ENCODE measurements at regions not wholly inside any gene's neighbourhood (a gene's known extent, or its start where the extent isn't known, plus 50 kb on each side); places are given as distances from the start of the nearest gene placed in this dataset.
"Not testable (repeated sequence)": the region's sequence is repeated elsewhere in the genome, so short reads cannot be mapped to it uniquely, and the experiment has no call there.

DNA sequence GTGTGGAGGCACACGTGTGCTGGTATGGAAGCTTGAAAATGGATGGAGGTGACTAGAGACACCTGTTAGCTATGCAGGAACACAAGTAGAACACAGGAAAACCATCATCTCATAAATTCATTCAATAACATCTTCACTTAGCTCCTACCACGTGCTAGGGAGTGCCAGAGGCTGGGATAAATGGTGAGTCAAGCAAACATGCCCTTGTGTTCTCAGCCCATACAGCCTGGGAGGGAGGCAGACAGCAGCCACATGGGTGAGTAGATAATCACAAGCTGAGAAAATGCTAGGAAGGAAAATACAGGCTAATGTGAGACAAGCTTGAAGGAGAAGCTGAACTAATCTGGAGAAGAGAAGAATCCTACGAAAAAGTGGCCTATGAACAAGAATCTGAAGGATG, 468.0 kb upstream of the ZMIZ1 start:
- TF ChIP-seq, protein P1, sequence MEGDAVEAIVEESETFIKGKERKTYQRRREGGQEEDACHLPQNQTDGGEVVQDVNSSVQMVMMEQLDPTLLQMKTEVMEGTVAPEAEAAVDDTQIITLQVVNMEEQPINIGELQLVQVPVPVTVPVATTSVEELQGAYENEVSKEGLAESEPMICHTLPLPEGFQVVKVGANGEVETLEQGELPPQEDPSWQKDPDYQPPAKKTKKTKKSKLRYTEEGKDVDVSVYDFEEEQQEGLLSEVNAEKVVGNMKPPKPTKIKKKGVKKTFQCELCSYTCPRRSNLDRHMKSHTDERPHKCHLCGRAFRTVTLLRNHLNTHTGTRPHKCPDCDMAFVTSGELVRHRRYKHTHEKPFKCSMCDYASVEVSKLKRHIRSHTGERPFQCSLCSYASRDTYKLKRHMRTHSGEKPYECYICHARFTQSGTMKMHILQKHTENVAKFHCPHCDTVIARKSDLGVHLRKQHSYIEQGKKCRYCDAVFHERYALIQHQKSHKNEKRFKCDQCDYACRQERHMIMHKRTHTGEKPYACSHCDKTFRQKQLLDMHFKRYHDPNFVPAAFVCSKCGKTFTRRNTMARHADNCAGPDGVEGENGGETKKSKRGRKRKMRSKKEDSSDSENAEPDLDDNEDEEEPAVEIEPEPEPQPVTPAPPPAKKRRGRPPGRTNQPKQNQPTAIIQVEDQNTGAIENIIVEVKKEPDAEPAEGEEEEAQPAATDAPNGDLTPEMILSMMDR (IDR thresholded peaks at IDR 0.05; ENCODE audit: low read depth, low read length) = no peak

DNA sequence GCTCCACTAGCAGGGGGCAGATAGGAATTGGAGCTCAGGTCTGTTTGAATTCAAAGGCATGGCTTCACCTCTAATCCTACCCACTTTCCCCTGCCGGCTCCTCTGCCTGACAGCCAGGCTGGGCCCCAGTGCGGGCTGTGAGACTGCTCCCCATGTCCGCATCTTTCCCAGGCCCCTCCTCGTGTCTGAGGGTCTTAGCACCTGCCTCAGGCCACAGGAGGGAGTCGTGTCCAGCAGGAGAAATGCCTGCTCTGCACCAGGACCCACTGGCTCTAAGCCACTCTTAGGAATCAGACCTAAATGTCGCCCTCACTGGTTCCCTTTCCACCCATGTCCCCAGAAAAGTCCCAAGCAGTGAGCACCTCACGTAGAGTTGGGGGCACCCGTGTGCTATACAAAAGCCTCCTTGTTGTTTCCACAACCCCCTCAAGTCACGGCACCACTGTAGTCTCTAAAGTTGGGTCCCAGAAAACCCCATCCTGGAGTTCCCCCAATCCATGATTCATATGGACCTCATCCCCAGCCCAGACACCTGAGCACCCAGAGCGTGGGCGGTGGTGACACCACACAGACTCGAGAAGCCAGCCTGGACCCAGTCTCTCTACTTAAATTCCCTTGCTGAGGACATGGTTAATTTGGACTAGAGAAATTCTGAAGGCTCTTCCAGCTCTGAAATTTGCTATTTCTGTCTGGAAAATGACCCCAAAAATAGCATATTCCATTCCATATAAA, 466.4 kb upstream of the ZMIZ1 start:
- TF ChIP-seq, protein P1 (IDR thresholded peaks at IDR 0.05; ENCODE audit: low read depth, low read length) = no peak
- no peak overlapping the region for H3K4me3 ChIP-seq (ENCODE audit: low read depth, low read length)

More for the DNA sequence above, 468.0 kb upstream of the ZMIZ1 start:
- H3K4me3 ChIP-seq (ENCODE audit: low read depth, low read length) = no peak overlapping the region

DNA sequence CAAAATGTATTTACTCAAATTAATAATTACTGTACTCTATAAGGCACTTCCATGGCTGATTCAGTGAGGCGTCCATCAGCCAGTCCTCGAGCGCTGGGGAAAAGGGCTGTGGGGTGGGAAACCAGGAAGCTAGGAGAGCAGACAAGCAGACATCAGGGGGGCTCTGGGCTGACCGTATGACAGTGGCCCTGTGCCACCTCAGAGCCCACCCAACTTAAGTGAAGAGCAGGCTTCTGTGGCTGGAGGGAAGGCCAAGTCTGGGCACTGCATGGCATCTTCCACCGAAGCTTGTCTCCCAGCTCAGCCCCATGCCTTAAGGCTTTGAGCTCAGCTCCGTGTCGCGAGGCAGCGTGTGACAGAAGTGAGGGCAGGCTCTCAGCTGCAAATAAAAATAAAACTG, 464.5 kb upstream of the ZMIZ1 start:
- no peak overlapping the region for H3K4me3 ChIP-seq (ENCODE audit: low read depth, low read length)
- TF ChIP-seq, protein P1 (IDR thresholded peaks at IDR 0.05; ENCODE audit: low read depth, low read length) = no peak

DNA sequence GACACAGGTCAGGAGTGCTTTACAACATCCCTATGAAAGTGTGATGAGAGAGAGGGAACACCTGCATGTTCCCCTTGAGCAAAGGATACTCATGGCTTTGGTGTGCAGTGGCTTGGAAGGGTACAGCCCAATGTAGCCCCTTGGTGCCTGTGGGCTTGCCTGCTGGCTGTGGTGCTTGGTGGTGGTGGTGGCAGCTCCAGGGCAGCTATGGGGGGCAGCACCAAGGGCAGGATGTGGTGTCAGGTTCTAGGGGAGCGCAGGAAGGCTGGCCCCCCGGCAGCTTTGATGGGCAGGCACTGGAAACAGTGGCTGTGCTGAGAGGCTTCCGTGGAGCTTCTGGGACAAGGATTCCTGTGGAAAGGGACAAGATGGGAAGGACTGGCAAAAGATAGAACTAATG, 464.0 kb upstream of the ZMIZ1 start:
- TF ChIP-seq, protein P1 (IDR thresholded peaks at IDR 0.05; ENCODE audit: low read depth, low read length) = no peak
- no peak overlapping the region for H3K4me3 ChIP-seq (ENCODE audit: low read depth, low read length)

DNA sequence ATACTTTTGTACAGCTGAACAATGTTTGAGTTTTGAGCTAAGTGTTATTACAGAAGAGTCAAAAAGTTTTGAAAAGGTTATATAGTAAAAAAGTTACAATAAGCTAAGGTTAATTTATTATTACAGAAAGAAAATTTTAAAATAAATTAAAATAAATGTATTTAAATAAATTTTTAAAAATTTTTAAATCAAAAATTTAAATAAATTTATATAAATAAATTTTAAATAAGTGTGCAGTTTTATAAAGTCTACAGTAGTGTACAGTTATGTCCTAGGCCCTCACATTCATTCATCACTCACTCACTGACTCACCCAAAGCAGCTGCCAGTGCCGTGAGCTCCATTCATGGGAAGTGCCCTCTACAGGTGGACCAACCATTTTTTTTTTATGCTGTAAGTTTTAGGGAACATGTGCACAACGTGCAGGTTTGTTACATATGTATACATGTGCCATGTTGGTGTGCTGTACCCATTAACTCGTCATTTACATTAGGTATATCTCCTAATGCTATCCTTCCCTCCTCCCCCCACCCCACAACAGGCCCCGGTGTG, 462.9 kb upstream of the ZMIZ1 start:
- H3K4me3 ChIP-seq (ENCODE audit: low read depth, low read length) = no peak overlapping the region
- TF ChIP-seq, protein P1 (IDR thresholded peaks at IDR 0.05; ENCODE audit: low read depth, low read length) = no peak

DNA sequence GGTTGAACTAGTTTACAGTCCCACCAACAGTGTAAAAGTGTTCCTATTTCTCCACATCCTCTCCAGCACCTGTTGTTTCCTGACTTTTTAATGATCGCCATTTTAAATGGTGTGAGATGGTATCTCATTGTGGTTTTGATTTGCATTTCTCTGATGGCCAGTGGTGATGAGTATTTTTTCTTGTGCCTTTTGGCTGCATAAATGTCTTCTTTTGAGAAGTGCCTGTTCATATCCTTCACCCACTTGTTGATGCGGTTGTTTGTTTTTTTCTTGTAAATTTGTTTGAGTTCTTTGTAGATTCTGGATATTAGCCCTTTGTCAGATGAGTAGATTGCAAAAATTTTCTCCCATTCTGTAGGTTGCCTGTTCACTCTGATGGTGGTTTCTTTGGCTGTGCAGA, 462.0 kb upstream of the ZMIZ1 start:
- not testable (repeated sequence) for H3K4me3 ChIP-seq (ENCODE audit: low read depth, low read length)

DNA sequence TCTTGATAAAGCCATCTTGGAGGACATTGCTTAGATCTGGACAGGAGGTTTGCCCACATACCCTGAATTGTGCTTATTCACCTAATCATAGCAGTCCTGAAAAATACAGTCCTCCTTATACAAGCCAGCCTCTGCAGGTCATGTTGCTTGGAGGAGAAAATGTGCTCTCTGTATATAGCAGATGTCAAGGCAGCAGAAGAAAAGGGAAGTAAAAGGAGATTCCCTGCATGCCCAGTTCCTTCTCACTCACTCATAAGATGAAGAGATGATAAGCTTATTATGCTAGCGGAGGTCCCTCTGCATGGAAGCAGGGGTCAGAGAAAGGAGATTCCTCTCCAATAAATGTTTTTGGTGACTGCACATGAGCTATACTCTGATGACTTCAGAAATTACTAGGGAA, 458.8 kb upstream of the ZMIZ1 start:
- no peak overlapping the region for H3K4me3 ChIP-seq (ENCODE audit: low read depth, low read length)
- TF ChIP-seq, protein P1 (IDR thresholded peaks at IDR 0.05; ENCODE audit: low read depth, low read length) = no peak

DNA sequence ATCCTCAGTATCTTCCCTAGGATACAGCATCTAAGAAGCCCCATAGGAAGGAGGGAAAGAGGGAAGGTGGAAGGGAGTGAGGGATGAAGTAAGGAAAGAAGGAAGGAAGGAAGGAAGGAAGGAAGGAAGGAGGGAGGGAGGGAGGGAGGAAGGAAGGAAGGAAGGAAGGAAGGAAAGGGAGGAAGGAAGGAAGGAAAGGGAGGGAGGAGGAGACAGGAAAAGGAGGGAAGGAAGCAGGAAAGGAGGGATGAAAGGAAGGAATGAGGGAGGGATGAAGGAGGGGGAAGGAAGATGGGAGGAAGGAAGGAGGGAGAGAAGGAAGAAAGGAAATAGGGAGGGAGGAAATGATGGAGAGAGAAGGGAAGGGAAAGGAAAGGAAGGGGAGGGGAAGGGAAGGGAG, 455.6 kb upstream of the ZMIZ1 start:
- no peak overlapping the region for H3K4me3 ChIP-seq (ENCODE audit: low read depth, low read length)
- TF ChIP-seq, protein P1 (IDR thresholded peaks at IDR 0.05; ENCODE audit: low read depth, low read length) = no peak
